Naive thymus-derived CD8-positive, alpha-beta T cell (primary cell): ENCODE measurements at regions not wholly inside any gene's neighbourhood (a gene's known extent, or its start where the extent isn't known, plus 50 kb on each side); places are given as distances from the start of the nearest gene placed in this dataset.
"Not testable (repeated sequence)": the region's sequence is repeated elsewhere in the genome, so short reads cannot be mapped to it uniquely, and the experiment has no call there.

ENCODE experiments used
- ATAC-seq, 2 donors: fragments of 150-1000 bp; cut with Tn5 transposase in 1 of 2; sonication (Bioruptor Pico), chemical (Tn5 transposase) in 1 of 2; 1 replicate in 1 of 2; 2 replicates in 1 of 2; pipeline ENCODE4 v1.10.0; 2021; ENCODE audit warnings: mild to moderate bottlenecking in 2 of 2, moderate library complexity in 2 of 2
- POLR2A ChIA-PET: fragments of 350-600 bp; sonication (Branson Sonifier 250); formaldehyde crosslinking; loops from one replicate; lab custom pipeline; 2021; ENCODE audit warnings: antibody characterized with exemption; lab: Charles Lee
- DNase-seq, 10 donors: peaks; one replicate each; pipeline versions ENCODE4 v3.0.0 to v3.0.0-alpha.2; 2020 to 2022
- H3K27ac Mint-ChIP-seq, 10 donors: one replicate each; pipeline ENCODE4 v1.8.0; 2020 to 2022; ENCODE audit warnings: mild to moderate bottlenecking in 10 of 10, mixed read lengths in 10 of 10, moderate library complexity in 4 of 10, inconsistent platforms in 1 of 10
- H3K27me3 Mint-ChIP-seq, 5 donors: one replicate each; pipeline ENCODE4 v1.8.0; 2021 to 2022; ENCODE audit warnings: mixed read lengths in 5 of 5
- H3K36me3 Mint-ChIP-seq, 3 donors: one replicate each; pipeline ENCODE4 v1.8.0; 2020 to 2022; ENCODE audit warnings: mixed read lengths in 3 of 3, mild to moderate bottlenecking in 2 of 3, inconsistent platforms in 1 of 3
- H3K4me1 Mint-ChIP-seq, 4 donors: one replicate each; pipeline ENCODE4 v1.8.0; 2021 to 2022; ENCODE audit warnings: mixed read lengths in 4 of 4
- H3K4me3 Mint-ChIP-seq, 10 donors: one replicate each; pipeline ENCODE4 v1.8.0; 2020 to 2022; ENCODE audit warnings: mild to moderate bottlenecking in 10 of 10, mixed read lengths in 10 of 10, moderate library complexity in 6 of 10, inconsistent platforms in 1 of 10
- H3K9me3 Mint-ChIP-seq, 9 donors: one replicate each; pipeline ENCODE4 v1.8.0; 2020 to 2022; ENCODE audit warnings: mixed read lengths in 9 of 9, mild to moderate bottlenecking in 3 of 9, inconsistent platforms in 1 of 9, moderate library complexity in 1 of 9

DNA sequence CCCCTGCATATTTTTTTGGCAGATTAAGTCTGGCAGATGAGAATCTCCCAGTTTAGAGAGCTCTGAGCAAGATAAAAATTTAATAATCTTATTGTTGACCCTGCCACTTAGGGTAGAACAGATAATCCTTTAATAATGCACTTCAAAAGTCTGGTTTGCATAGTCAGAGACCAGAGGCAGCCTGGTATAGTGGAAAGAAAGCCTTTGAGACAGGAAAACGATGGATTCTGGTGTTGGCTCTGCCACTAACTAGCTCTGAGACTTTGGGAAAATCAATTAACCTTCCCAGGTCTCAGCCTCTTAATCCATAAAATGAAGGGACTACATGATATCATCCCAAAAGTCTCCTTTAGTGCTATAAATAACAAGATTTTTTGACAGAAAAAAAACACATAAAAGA is 824.5 kb downstream of the STIM2 start:
- Mint-ChIP-seq H3K4me1 (no peaks in the 10 kb centered on the region), H3K9me3 (peaks cover 0 to 14% (median 0%) of the 10 kb centered on the region in 9 donors), H3K27ac (no peak overlapping the region), H3K4me3 (no peak overlapping the region), H3K36me3 (no peaks in the 10 kb centered on the region), H3K27me3 (no peaks in the 10 kb centered on the region)
- POLR2A ChIA-PET: no interaction called here
- no peak for ATAC-seq
- DNase-seq: no peak

DNA sequence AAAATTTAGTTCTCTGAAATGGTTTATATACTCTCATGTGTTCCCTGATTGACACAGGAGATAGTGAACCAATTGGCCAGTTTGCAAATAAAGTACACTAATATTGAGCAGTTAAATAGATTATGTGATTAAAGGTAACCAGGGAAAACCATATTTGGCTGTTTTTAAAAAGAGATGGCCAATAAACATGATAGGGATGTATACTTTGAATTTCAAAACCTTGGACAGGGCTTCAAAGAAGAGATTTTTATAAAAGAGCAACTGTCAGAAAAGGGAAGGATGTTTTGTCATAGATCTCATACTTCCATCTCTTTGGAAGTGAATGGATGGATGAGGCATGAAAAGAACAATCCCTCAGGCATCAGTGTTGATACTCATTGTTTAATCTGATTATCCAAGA is 825.3 kb downstream of the STIM2 start:
- ATAC-seq (no peak), DNase-seq (no peak)
- Mint-ChIP-seq H3K36me3 (no peaks in the 10 kb centered on the region), H3K9me3 (peaks cover 0 to 14% (median 1%) of the 10 kb centered on the region in 9 donors), H3K4me1 (no peaks in the 10 kb centered on the region), H3K4me3 (no peak overlapping the region), H3K27me3 (no peaks in the 10 kb centered on the region), H3K27ac (no peak overlapping the region)
- POLR2A ChIA-PET: no interaction called here

DNA sequence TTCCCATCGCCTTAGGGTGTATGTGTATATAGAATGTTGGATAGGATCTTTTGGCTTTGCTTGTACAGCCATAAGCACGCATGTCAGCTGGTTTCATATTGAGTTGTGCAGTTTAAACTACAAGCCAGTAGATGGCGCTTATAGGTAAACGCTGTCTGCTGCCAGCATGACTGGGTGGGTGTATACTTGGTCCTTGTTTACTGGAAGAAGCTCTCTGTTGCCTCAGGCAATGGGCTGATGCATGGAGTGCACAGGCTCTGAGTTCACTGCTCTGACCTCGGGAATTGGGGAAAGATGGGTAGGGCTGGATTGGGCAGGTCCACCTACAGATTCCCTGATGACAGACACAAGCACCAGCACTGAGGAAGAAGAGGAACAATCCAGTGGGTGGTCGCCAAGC is 831.5 kb downstream of the STIM2 start:
- Mint-ChIP-seq H3K9me3 (peaks cover 0 to 19% (median 8%) of the 10 kb centered on the region in 9 donors), H3K4me3 (no peak overlapping the region), H3K27ac (no peak overlapping the region), H3K36me3 (no peaks in the 10 kb centered on the region), H3K27me3 (peaks cover 0 to 2% (median 0%) of the 10 kb centered on the region in 5 donors), H3K4me1 (no peaks in the 10 kb centered on the region)
- POLR2A ChIA-PET: no interaction called here
- ATAC-seq (no peak), DNase-seq (no peak)

DNA sequence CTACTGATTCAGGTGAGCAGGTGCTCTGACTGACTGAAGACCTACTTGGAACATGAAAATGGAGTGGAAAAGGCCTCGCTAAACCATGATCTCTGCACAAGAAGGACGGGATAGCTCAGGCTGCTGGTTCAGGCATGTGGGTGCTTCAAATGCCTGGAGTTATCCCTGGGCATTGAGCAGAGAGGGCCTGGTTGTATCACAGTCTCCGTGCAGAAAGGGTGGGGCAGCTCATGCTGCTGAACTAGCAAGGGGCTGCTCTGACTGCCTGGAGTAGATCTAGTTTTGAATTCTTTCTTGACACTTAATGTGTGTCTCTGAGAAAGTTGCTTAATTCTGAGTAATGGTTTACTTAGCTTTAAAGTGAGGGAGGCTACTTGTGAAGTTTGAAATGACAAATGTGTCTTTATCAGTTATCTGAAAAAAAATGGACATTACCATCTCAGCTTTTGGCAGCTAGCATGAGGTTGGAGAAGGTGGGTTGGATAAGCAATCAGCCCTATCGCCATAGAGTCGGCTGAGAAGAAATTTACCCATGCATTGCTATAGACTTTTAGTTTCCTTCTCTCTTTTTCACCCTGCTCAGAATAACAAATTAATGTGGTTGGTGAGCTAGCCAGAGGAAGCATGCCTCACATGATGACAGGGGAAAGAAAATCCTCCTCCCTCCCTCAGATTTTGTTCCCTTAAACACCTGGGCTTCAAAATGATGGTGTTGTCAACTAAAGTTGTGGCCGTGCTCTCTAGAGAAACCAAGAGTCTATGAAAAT is 832.4 kb downstream of the STIM2 start:
- H3K4me1 Mint-ChIP-seq: no peaks in the 10 kb centered on the region

DNA sequence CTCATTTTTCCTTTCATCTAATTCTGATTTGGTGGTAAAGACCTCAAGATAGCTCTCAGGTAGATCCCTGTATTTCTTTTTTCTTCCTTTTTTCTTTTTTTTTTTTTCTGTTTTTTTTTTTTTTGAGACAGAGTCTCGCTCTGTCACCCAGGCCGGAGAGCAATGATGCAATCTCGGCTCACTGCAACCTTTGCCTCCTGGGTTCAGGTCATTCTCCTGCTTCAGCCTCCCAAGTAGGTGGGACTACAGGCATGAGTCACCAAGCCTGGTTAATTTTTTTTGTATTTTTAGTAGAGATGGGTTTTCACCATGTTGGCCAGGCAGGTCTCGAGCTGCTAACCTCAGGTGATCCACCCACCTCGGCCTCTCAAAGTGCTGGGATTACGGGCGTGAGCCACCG is 835.6 kb downstream of the STIM2 start:
- POLR2A ChIA-PET, DNase-seq, H3K27me3 Mint-ChIP-seq, ATAC-seq, H3K4me1 Mint-ChIP-seq, H3K36me3 Mint-ChIP-seq, H3K4me3 Mint-ChIP-seq, H3K27ac Mint-ChIP-seq: not testable (repeated sequence)
- peaks cover 0 to 16% (median 8%) of the 10 kb centered on the region in 9 donors for H3K9me3 Mint-ChIP-seq

More for the DNA sequence above, 832.4 kb downstream of the STIM2 start:
- Mint-ChIP-seq H3K36me3 (no peaks in the 10 kb centered on the region), H3K27ac (no peak overlapping the region), H3K4me3 (no peak overlapping the region), H3K27me3 (peaks cover 0 to 2% (median 0%) of the 10 kb centered on the region in 5 donors), H3K9me3 (peaks cover 0 to 19% (median 8%) of the 10 kb centered on the region in 9 donors)
- POLR2A ChIA-PET: no interaction called here
- DNase-seq: no peak
- no peak for ATAC-seq

DNA sequence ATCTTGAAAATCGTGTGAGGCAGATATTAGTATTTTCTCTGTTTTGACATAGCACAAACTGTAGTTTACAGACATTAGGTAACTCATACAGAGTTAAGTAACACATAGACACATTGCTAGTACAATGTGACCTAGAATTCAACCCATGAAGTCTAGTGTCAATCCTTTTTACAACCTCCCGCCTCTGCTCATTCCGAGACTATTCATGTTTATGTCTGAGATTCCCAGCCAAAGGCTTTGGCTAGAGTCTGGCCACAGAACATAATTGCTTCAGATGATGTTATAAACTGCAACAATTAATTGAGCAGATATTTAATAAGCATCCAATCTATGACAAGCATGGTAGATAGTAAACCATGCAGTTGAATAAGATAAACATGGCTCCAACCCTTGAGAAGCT is 841.0 kb downstream of the STIM2 start:
- H3K36me3 Mint-ChIP-seq: no peaks in the 10 kb centered on the region
- DNase-seq (no peak), ATAC-seq (no peak)
- H3K4me1 Mint-ChIP-seq: no peaks in the 10 kb centered on the region
- no peak overlapping the region for H3K27ac Mint-ChIP-seq
- no peak overlapping the region for H3K4me3 Mint-ChIP-seq
- H3K9me3 Mint-ChIP-seq: peaks cover 0 to 16% (median 2%) of the 10 kb centered on the region in 9 donors
- H3K27me3 Mint-ChIP-seq: no peaks in the 10 kb centered on the region
- POLR2A ChIA-PET: no interaction called here

DNA sequence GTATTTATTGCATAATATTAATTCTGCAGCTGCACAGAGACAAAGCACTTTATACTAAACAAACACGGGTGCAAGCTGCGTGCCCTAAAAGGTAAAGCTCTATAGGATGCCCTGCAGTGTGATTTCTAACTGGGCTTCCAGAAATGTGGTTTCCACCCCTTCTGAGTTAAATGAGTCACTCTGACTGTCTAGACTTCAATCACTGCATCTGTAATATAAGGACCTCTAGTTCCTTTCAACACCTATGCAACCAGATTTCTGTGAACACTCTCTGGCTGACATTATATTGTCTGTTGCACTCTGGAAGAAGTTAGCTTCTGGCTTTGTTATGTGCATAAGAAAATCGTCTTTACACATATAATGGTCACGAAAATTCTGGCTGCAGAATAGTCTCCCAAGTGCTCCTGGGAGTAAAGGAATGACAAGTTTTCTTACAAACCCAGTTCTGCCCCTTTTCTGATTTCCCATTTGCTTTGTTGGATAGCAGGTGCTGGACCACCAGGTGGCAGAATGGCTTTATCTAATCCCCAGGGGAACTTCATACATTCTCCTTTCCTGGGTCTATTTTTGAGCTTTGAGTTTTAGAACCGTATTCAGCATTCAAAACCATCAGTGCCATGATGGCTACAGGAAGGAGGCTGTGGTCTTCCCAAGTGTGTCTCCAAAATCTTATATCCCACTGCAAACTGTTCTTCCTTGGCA is 842.2 kb downstream of the STIM2 start:
- H3K36me3 Mint-ChIP-seq: no peaks in the 10 kb centered on the region
- H3K27me3 Mint-ChIP-seq: no peaks in the 10 kb centered on the region
- H3K4me1 Mint-ChIP-seq: no peaks in the 10 kb centered on the region
- H3K27ac Mint-ChIP-seq: no peak overlapping the region
- H3K9me3 Mint-ChIP-seq: peaks cover 0 to 11% (median 3%) of the 10 kb centered on the region in 9 donors
- DNase-seq (no peak), ATAC-seq (no peak)
- POLR2A ChIA-PET: no interaction called here
- H3K4me3 Mint-ChIP-seq: no peak overlapping the region

DNA sequence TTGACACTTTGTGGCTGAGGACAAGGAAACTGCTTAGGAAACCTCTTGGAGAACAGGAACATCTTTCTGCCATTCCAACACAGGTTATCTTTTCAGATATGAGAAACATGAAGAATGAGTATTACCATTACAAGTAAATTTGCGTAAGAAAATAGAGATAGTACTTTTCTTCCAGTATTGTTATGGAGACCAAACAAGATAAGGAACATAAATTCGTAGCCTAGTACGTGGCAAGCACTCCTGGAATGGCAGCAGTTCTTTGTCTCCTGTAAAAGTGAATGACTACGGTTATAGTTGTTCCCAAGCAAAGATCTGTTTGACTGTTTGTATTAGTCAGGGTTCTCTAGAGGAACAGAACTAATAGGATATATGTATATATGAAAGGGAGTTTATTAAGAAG is 843.1 kb downstream of the STIM2 start:
- H3K9me3 Mint-ChIP-seq: peaks cover 0 to 11% (median 3%) of the 10 kb centered on the region in 9 donors
- no peaks in the 10 kb centered on the region for H3K36me3 Mint-ChIP-seq
- no peak for DNase-seq
- no peak overlapping the region for H3K4me3 Mint-ChIP-seq
- H3K4me1 Mint-ChIP-seq: no peaks in the 10 kb centered on the region
- ATAC-seq: no peak
- H3K27me3 Mint-ChIP-seq: no peaks in the 10 kb centered on the region
- peak overlapping the region in 1 of 10 donors; percentile 45 for H3K27ac Mint-ChIP-seq
- POLR2A ChIA-PET: no interaction called here

DNA sequence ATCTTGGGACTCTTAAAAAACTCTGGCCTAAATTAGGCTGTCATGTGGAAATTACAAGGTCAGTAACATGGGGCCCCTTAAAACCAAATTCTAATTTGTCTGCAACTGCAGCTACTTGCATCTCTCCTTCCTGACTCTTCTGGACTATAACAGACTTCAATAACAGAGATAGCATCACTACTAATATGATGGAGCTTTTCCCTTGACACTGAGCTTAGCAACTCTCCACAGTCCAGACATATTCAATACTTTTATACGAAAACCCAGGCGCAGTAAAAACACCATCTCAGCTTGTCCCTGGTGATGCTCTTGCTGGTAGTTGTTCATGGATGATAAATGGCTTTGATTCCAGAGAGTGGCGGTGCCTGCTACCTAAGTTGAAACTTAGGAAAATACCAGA is 850.4 kb downstream of the STIM2 start:
- H3K27ac Mint-ChIP-seq: no peak overlapping the region
- POLR2A ChIA-PET: no interaction called here
- no peaks in the 10 kb centered on the region for H3K27me3 Mint-ChIP-seq
- DNase-seq: no peak
- no peak for ATAC-seq
- H3K36me3 Mint-ChIP-seq: no peaks in the 10 kb centered on the region
- peaks cover 0 to 13% (median 6%) of the 10 kb centered on the region in 9 donors for H3K9me3 Mint-ChIP-seq
- no peaks in the 10 kb centered on the region for H3K4me1 Mint-ChIP-seq
- H3K4me3 Mint-ChIP-seq: no peak overlapping the region

DNA sequence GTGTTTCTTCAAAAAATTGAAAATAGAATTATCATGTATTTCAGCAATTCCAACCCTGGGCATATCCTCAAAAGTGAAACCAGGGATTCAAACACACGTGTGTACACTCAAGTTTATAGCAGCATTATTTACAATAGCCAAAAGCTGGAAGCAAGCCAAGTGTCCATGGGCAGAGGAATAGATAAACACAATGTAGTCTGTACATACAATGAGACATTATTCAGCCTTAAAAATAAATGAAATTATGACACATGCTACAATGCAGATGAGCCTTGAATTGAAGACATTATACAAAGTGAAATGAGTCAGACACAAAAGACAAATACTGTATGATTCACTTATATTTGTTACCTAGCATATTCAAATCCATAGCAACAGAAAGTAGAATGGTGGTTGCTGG is 853.4 kb downstream of the STIM2 start:
- no peak for ATAC-seq
- Mint-ChIP-seq H3K4me1 (no peaks in the 10 kb centered on the region), H3K9me3 (peaks cover 0 to 13% (median 5%) of the 10 kb centered on the region in 9 donors), H3K4me3 (no peak overlapping the region), H3K27me3 (no peaks in the 10 kb centered on the region), H3K27ac (no peak overlapping the region), H3K36me3 (no peaks in the 10 kb centered on the region)
- POLR2A ChIA-PET: no interaction called here
- no peak for DNase-seq

DNA sequence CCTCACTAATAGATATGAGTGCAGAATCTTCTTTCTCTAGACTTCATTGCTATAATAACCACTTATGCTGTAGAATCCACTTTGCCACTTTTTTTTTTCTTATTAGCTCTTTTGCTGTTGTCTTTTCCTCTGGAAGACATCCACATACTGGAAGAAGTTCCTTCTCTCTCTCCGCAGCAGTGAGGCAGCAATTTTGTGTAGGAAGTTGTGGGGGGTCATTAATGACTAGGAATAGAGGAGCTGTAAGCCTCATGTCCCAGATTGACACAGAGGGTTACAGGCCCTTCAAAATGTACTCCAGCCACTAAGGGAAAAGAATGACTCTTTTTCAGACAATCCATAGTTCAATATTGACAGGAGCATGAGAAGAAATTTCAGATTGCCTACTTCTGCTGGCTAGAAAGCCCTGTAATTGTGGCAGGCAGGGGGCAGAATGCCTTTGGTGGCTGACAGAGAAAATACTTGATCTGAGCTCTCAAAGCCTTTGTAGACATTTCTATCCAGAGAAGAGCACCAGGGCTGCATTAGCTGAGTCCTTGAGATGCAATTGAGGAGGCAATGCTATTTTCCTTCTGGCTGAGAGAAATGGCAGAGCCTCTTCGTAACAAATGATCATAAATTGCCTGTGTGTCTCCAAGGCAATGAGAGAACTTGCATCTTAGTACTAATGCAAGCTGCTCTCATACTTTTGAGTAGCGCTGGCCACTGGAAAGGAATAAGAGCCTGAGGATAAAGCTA is 856.2 kb downstream of the STIM2 start:
- Mint-ChIP-seq H3K27ac (no peak overlapping the region), H3K27me3 (no peaks in the 10 kb centered on the region), H3K9me3 (peaks cover 0 to 23% (median 6%) of the 10 kb centered on the region in 9 donors), H3K4me1 (peaks cover 0 to 2% (median 0%) of the 10 kb centered on the region in 4 donors), H3K4me3 (no peak overlapping the region), H3K36me3 (no peaks in the 10 kb centered on the region)
- POLR2A ChIA-PET: no interaction called here
- ATAC-seq (no peak), DNase-seq (no peak)

DNA sequence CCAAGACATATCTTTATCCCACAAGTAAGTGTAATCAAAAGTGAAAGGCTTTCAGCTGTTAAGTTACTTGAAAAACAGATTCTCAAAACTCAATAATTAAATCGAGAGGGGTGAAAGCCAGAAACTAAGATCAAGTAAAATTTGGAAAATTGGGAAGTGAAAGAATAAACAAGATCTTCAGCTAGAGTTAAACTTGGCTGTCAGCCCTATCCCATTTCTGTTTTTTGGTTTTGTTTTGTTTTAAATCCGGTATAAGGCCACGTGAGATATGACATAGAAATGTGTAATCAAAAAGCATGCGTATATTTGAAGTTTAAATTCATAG is 856.8 kb downstream of the STIM2 start:
- Mint-ChIP-seq H3K4me3 (no peak overlapping the region), H3K4me1 (peaks cover 0 to 2% (median 0%) of the 10 kb centered on the region in 4 donors), H3K27ac (no peak overlapping the region), H3K9me3 (peaks cover 0 to 23% (median 6%) of the 10 kb centered on the region in 9 donors), H3K36me3 (no peaks in the 10 kb centered on the region), H3K27me3 (no peaks in the 10 kb centered on the region)
- DNase-seq (no peak), ATAC-seq (no peak)
- POLR2A ChIA-PET: no interaction called here
